C4-2B (cell line): ENCODE measurements at regions not wholly inside any gene's neighbourhood (a gene's known extent, or its start where the extent isn't known, plus 50 kb on each side); places are given as distances from the start of the nearest gene placed in this dataset.

Experiments used
- CTCF ChIP-seq: fragments of 450-650 bp; conservative IDR thresholded peaks from 2 replicates; pipeline ENCODE4 v1.5.1; 2017; ENCODE audit warnings: mild to moderate bottlenecking
- ZFX ChIP-seq: fragments of 450-650 bp; IDR thresholded peaks from 2 replicates; pipeline ENCODE4 v1.6.1; 2017

- no peak; the same call in 1 of the 2 replicates for TF ChIP-seq CTCF
- no peak for TF ChIP-seq ZFX
These were observed 1164.7 kb upstream of the MAP3K7 start for GRCh38 chr6:91751526-91751925.
